ENCODE measurements at regions not wholly inside any gene's neighbourhood (a gene's known extent, or its start where the extent isn't known, plus 50 kb on each side); places are given as distances from the start of the nearest gene placed in this dataset.
A peak's percentile ranks its signal among the peaks of the same experiment; 100 is the strongest.
"Not testable (repeated sequence)": the region's sequence is repeated elsewhere in the genome, so short reads cannot be mapped to it uniquely, and the experiment has no call there.

GRCh38 chr3:103227651-103228050 lies 792.8 kb downstream of the ZPLD1 start:
- H3K27ac ChIP-seq: no peak overlapping the region
- intact Hi-C loops (cut with DNase I): no loop called here
- no peaks in the 10 kb centered on the region for H3K4me1 ChIP-seq
- H3K27me3 ChIP-seq: no peaks in the 10 kb centered on the region
- WGBS, 4 donors: 75 to 84% (median 78%) methylated on average over 4 of the region's 4 CpGs
- ATAC-seq: no peak
- no peak for DNase-seq
- TF ChIP-seq CTCF (IDR thresholded peaks at IDR 0.05): no peak
- no peak for TF ChIP-seq POLR2A (IDR thresholded peaks at IDR 0.05)
- no peak overlapping the region for H3K4me3 ChIP-seq
- H3K9me3 ChIP-seq: peaks cover 0 to 3% (median 0%) of the 10 kb centered on the region in 12 donors
- H3K36me3 ChIP-seq: no peaks in the 10 kb centered on the region

- no peak for ATAC-seq
Measured at GRCh38 chr3:103247459-103247858, 812.6 kb downstream of the ZPLD1 start.

GRCh38 chr3:103254827-103255226 lies 820.0 kb downstream of the ZPLD1 start:
- H3K36me3 ChIP-seq; intact Hi-C loops (cut with DNase I); H3K4me3 ChIP-seq; H3K9me3 ChIP-seq; ATAC-seq; H3K27ac ChIP-seq; H3K4me1 ChIP-seq; H3K27me3 ChIP-seq: not testable (repeated sequence)
- peak in 1 of 5 donors; percentile 42 for DNase-seq
- WGBS, 4 donors: 90 to 100% (median 93%) methylated on average over 9 to 21 of the region's 24 CpGs

More at GRCh38 chr3:103247459-103247858, 812.6 kb downstream of the ZPLD1 start:
- DNase-seq: no peak
- Histone ChIP-seq H3K4me1 (no peaks in the 10 kb centered on the region), H3K36me3 (no peaks in the 10 kb centered on the region), H3K27ac (no peak overlapping the region), H3K9me3 (no peaks in the 10 kb centered on the region), H3K27me3 (no peaks in the 10 kb centered on the region), H3K4me3 (no peak overlapping the region)
- intact Hi-C loops (cut with DNase I): no loop called here
- no peak for TF ChIP-seq POLR2A (IDR thresholded peaks at IDR 0.05)
- TF ChIP-seq CTCF (IDR thresholded peaks at IDR 0.05): no peak

- TF ChIP-seq CTCF (IDR thresholded peaks at IDR 0.05) (no peak), POLR2A (IDR thresholded peaks at IDR 0.05) (no peak)
- no peak overlapping the region for H3K4me3 ChIP-seq
- H3K36me3 ChIP-seq: no peaks in the 10 kb centered on the region
- no peak for DNase-seq
- intact Hi-C loops (cut with DNase I): no loop called here
- peaks cover 0 to 28% (median 6%) of the 10 kb centered on the region in 12 donors for H3K9me3 ChIP-seq
- no peaks in the 10 kb centered on the region for H3K4me1 ChIP-seq
- no peak for ATAC-seq
- H3K27ac ChIP-seq: no peak overlapping the region
- no peaks in the 10 kb centered on the region for H3K27me3 ChIP-seq
Measured at GRCh38 chr3:103269287-103269686, 834.5 kb downstream of the ZPLD1 start.

- ATAC-seq (no peak), DNase-seq (no peak)
- no peaks in the 10 kb centered on the region for H3K36me3 ChIP-seq
- peaks cover 0 to 28% (median 2%) of the 10 kb centered on the region in 12 donors for H3K9me3 ChIP-seq
- no peaks in the 10 kb centered on the region for H3K27me3 ChIP-seq
- intact Hi-C loops (cut with DNase I): no loop called here
- WGBS, 4 donors: 54 to 67% (median 65%) methylated on average over 2 of the region's 2 CpGs
- H3K27ac ChIP-seq: no peak overlapping the region
- H3K4me3 ChIP-seq: no peak overlapping the region
- H3K4me1 ChIP-seq: no peaks in the 10 kb centered on the region
- TF ChIP-seq CTCF (IDR thresholded peaks at IDR 0.05) (no peak), POLR2A (IDR thresholded peaks at IDR 0.05) (no peak)
Measured at GRCh38 chr3:103271575-103271974, 836.8 kb downstream of the ZPLD1 start.
